ENCODE measurements at regions not wholly inside any gene's neighbourhood (a gene's known extent, or its start where the extent isn't known, plus 50 kb on each side); places are given as distances from the start of the nearest gene placed in this dataset.

DNA sequence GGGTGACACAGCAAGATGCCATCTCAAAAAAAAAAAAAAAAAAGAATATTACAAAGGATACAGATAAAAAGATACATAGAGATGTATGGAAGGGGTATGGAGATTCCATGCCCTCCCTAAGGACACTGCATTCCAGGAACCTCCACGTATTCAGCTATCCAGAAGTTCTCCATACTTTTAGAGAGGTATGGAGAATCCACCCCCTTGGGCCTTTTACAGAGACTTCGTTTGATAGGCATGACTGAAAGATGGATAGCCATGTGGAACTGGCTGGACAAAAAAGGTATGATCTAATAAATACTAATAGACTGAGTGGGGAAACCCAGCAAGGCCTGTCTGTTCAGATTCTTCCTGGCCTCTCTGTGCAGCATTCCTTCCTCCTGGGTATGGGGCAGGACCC is 56.6 kb upstream of the DMRT1 start:
- no peaks in the 10 kb centered on the region for H3K9me3 ChIP-seq (ENCODE audit: low read depth, low read length)
- H3K4me3 ChIP-seq (ENCODE audit: low read length): no peak overlapping the region
- no peaks in the 10 kb centered on the region for H3K4me1 ChIP-seq (ENCODE audit: insufficient read depth, low read length)
- no peaks in the 10 kb centered on the region for H3K27me3 ChIP-seq (ENCODE audit: insufficient read depth, low read length)

DNA sequence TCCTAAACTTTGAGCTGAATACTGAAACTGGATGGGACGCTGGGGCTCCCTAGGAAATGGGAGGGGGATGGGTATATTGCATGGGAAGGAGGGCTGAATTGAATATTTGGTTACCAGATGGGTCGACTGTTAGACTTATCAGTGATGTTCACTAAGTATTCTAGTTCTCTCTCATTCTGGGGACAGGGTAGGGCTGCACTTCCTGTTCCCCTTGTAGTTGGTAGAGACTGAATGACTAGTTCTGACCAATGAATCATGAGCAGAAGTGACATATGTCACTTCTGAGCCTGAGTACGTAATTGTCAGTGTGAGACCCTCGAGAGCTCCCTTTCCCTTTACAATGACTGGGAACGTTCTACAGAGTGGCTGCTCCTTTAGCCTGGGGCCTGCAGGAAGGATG is 55.5 kb upstream of the DMRT1 start:
- Histone ChIP-seq H3K4me3 (ENCODE audit: low read length) (no peak overlapping the region), H3K4me1 (ENCODE audit: insufficient read depth, low read length) (no peaks in the 10 kb centered on the region), H3K9me3 (ENCODE audit: low read depth, low read length) (no peaks in the 10 kb centered on the region), H3K27me3 (ENCODE audit: insufficient read depth, low read length) (no peaks in the 10 kb centered on the region)

DNA sequence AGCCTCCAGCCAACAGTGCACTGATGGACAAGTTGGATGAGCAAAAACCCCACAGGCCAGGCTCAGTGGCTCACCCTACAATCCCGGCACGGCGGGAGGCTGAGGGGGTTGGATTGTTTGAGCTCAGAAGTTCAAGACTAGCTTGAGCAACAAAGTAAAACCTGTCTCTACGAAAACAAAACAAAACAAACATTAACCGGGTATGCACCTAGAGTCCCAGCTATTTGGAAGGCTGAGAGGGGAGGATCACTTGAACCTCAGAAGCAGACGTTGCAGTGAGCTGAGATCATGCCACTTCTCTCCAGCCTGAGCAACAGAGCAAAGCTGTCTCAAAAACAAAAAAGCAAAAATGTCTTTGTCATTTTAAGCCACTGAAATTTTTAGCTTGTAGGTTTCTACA is 55.1 kb upstream of the DMRT1 start:
- Histone ChIP-seq H3K4me3 (ENCODE audit: low read length) (no peak overlapping the region), H3K4me1 (ENCODE audit: insufficient read depth, low read length) (no peaks in the 10 kb centered on the region), H3K9me3 (ENCODE audit: low read depth, low read length) (no peaks in the 10 kb centered on the region), H3K27me3 (ENCODE audit: insufficient read depth, low read length) (no peaks in the 10 kb centered on the region)

DNA sequence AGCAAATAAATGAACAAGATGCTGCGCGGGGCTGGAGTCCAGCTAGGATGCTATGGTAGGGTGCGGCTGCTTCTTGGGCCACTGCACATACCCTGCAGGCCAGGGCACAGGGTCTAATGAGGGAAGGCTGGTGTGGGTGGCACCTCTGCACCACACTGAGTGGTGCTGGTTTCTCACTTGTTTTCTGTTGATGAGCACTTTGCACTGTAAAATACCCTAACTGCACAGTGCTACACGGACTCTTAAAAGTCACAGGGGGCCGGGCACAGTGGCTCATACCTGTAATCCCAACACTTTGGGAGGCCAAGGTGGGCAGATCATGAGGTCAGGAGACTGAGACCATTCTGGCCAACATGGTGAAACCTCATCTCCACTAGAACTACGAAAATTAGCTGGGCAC is 52.7 kb upstream of the DMRT1 start:
- H3K9me3 ChIP-seq (ENCODE audit: low read depth, low read length): no peaks in the 10 kb centered on the region
- H3K27me3 ChIP-seq (ENCODE audit: insufficient read depth, low read length): no peaks in the 10 kb centered on the region
- H3K4me3 ChIP-seq (ENCODE audit: low read length): no peak overlapping the region
- H3K4me1 ChIP-seq (ENCODE audit: insufficient read depth, low read length): no peaks in the 10 kb centered on the region

Data from mononuclear cell (primary cell).